GM19023 (cell line): ENCODE measurements at regions not wholly inside any gene's neighbourhood (a gene's known extent, or its start where the extent isn't known, plus 50 kb on each side); places are given as distances from the start of the nearest gene placed in this dataset.

Source experiments
- ATAC-seq: cut with Tn5 transposase; IDR thresholded peaks from one replicate; pipeline ENCODE4 v1.9.1; 2021; ENCODE audit warnings: mild to moderate bottlenecking, moderate library complexity; ENCODE audit not compliant: unreplicated experiment

GRCh38 chr10:90652519-90652918 lies 205.3 kb downstream of the HTR7 start:
- no peak for ATAC-seq

- no peak for ATAC-seq
Observed at GRCh38 chr10:90658791-90659190, 199.0 kb downstream of the HTR7 start.

- no peak for ATAC-seq
Observed at GRCh38 chr10:90665905-90666662, 191.8 kb downstream of the HTR7 start.

GRCh38 chr10:90674461-90674860 lies 183.4 kb downstream of the HTR7 start:
- ATAC-seq = no peak

DNA sequence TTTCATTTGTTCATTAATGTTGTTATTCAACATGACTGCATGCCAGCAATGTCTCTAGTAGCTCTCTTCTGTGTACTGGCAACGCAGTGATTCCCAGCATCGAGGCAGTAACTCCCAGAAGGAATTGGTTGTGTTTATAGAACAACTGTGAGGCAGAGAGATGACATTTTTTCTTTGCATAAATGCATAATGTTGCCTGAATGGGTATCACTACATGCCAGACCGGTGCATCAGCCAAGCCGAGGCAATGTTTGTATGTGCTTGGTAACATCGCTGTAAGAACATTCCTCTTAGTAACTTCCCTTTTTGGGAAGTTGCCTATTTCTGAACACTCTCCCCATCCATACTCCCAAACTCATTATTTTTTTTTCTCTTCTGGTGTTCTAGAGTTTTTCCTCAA lies 182.9 kb downstream of the HTR7 start:
- no peak for ATAC-seq

DNA sequence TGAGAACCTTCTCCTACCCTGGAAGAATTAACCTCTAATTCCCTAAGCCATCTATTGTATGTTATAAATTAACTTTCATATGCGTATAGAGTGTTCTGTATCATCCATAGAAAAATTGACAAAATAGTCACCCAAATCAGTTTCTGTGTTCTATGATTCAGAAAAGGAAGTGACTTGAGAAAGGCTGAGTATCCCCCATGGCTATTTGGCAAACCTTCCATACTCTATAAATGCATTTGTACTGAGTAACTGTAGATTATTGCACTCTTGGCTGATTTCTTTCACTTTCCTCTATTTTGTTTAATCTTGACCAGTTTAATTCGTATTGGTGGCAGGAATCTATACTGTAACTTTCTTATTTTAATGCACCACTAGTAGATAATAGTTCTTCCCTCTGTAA lies 182.2 kb downstream of the HTR7 start:
- no peak for ATAC-seq
